ENCODE measurements at regions not wholly inside any gene's neighbourhood (a gene's known extent, or its start where the extent isn't known, plus 50 kb on each side); places are given as distances from the start of the nearest gene placed in this dataset.

- no peak overlapping the region for H3K27ac ChIP-seq
- TF ChIP-seq CTCF (conservative IDR thresholded peaks at IDR 0.05): no peak
Measured at GRCh38 chr6:95216555-95216954, 360.8 kb upstream of the MANEA start.

GRCh38 chr6:95227351-95227750, 350.0 kb upstream of the MANEA start:
- H3K27ac ChIP-seq: no peak overlapping the region
- TF ChIP-seq CTCF (conservative IDR thresholded peaks at IDR 0.05): no peak

GRCh38 chr6:95228636-95229035, 348.7 kb upstream of the MANEA start:
- H3K27ac ChIP-seq: peak overlapping the region; percentile 40
- no peak for TF ChIP-seq CTCF (conservative IDR thresholded peaks at IDR 0.05)

GRCh38 chr6:95230071-95230740, 347.1 kb upstream of the MANEA start:
- H3K27ac ChIP-seq: peak overlapping the region; percentile 40
- no peak for TF ChIP-seq CTCF (conservative IDR thresholded peaks at IDR 0.05)

GRCh38 chr6:95231416-95231815, 345.9 kb upstream of the MANEA start:
- no peak for TF ChIP-seq CTCF (conservative IDR thresholded peaks at IDR 0.05)
- no peak overlapping the region for H3K27ac ChIP-seq

- no peak overlapping the region for H3K27ac ChIP-seq
- TF ChIP-seq CTCF (conservative IDR thresholded peaks at IDR 0.05): no peak
Measured at GRCh38 chr6:95232446-95232845, 344.9 kb upstream of the MANEA start.

- TF ChIP-seq CTCF (conservative IDR thresholded peaks at IDR 0.05): no peak
- H3K27ac ChIP-seq: no peak overlapping the region
Measured at GRCh38 chr6:95233879-95234278, 343.5 kb upstream of the MANEA start.

Measured in VCaP (cell line).